Left ventricle myocardium superior (tissue), 1 donor: ENCODE measurements at regions not wholly inside any gene's neighbourhood (a gene's known extent, or its start where the extent isn't known, plus 50 kb on each side); places are given as distances from the start of the nearest gene placed in this dataset.
"Not testable (repeated sequence)": the region's sequence is repeated elsewhere in the genome, so short reads cannot be mapped to it uniquely, and the experiment has no call there.

ENCODE experiments used
- ATAC-seq: fragments of 200-7000 bp; cut with Tn5 transposase; one replicate; pipeline ENCODE4 v1.9.1; 2020; ENCODE audit warnings: mild to moderate bottlenecking, moderate library complexity
- DNase-seq: peaks from one replicate; pipeline ENCODE4 v3.0.0-alpha.2; 2020
- intact Hi-C: fragments of 100-400 bp; cut with micrococcal nuclease; formaldehyde crosslinking; loops from one replicate; pipeline ENCODE4 v1.11.0; 2022
- donor health status: DM: no; HTN: yes; CAD: no; lungs with severe emphysema.

- no peak for ATAC-seq
- no peak for DNase-seq
- intact Hi-C loops: no loop called here
Measured at GRCh38 chr5:72694856-72695255, 121.6 kb upstream of the TNPO1 start.

- ATAC-seq (no peak), DNase-seq (no peak)
- intact Hi-C loops: no loop called here
Measured at GRCh38 chr5:72693546-72694205, 122.8 kb upstream of the TNPO1 start.

- ATAC-seq (no peak), DNase-seq (no peak)
- intact Hi-C loops: no loop called here
Measured at GRCh38 chr5:72692651-72693442, 123.6 kb upstream of the TNPO1 start.

- no peak for ATAC-seq
- no peak for DNase-seq
- intact Hi-C loops: no loop called here
Measured at GRCh38 chr5:72692231-72692637, 124.2 kb upstream of the TNPO1 start.

GRCh38 chr5:72691751-72692150 is 124.7 kb upstream of the TNPO1 start:
- intact Hi-C loops: no loop called here
- no peak for ATAC-seq

GRCh38 chr5:72688916-72689315 is 127.5 kb upstream of the TNPO1 start:
- ATAC-seq (no peak), DNase-seq (no peak)
- intact Hi-C loops: no loop called here

More at GRCh38 chr5:72691751-72692150, 124.7 kb upstream of the TNPO1 start:
- no peak for DNase-seq

- ATAC-seq (no peak), DNase-seq (no peak)
- intact Hi-C loops: no loop called here
Measured at GRCh38 chr5:72687288-72687687, 129.2 kb upstream of the TNPO1 start.

- intact Hi-C loops: no loop called here
Measured at GRCh38 chr5:72682561-72682960, 133.9 kb upstream of the TNPO1 start.

GRCh38 chr5:72681781-72682180 is 134.7 kb upstream of the TNPO1 start:
- DNase-seq: no peak
- no peak for ATAC-seq
- intact Hi-C loops: no loop called here

More at GRCh38 chr5:72682561-72682960, 133.9 kb upstream of the TNPO1 start:
- ATAC-seq (no peak), DNase-seq (no peak)

GRCh38 chr5:72677447-72677846 is 139.0 kb upstream of the TNPO1 start:
- intact Hi-C loops: no loop called here
- ATAC-seq: no peak
- DNase-seq: no peak

- DNase-seq, ATAC-seq, intact Hi-C loops: not testable (repeated sequence)
Measured at GRCh38 chr5:72676831-72677230, 139.6 kb upstream of the TNPO1 start.

GRCh38 chr5:72673623-72674022 is 142.8 kb upstream of the TNPO1 start:
- DNase-seq (no peak), ATAC-seq (no peak)
- intact Hi-C loops: no loop called here

- intact Hi-C loops: no loop called here
- ATAC-seq (no peak), DNase-seq (no peak)
Measured at GRCh38 chr5:72673180-72673579, 143.3 kb upstream of the TNPO1 start.

- DNase-seq (no peak), ATAC-seq (no peak)
- intact Hi-C loops: no loop called here
Measured at GRCh38 chr5:72667708-72668107, 148.8 kb upstream of the TNPO1 start.

- intact Hi-C loops: no loop called here
- ATAC-seq: no peak
- DNase-seq: no peak
Measured at GRCh38 chr5:72662936-72663335, 153.5 kb upstream of the TNPO1 start.

GRCh38 chr5:72662305-72662704 is 154.2 kb upstream of the TNPO1 start:
- DNase-seq: no peak
- ATAC-seq: no peak
- intact Hi-C loops: no loop called here

GRCh38 chr5:72661405-72661804 is 154.2 kb upstream of the ZNF366 start:
- intact Hi-C loops: no loop called here
- ATAC-seq (no peak), DNase-seq (no peak)

- intact Hi-C loops: no loop called here
- DNase-seq (no peak), ATAC-seq (no peak)
Measured at GRCh38 chr5:72659726-72660125, 152.5 kb upstream of the ZNF366 start.

- intact Hi-C loops: no loop called here
- DNase-seq (no peak), ATAC-seq (no peak)
Measured at GRCh38 chr5:72658761-72659540, 151.7 kb upstream of the ZNF366 start.

GRCh38 chr5:72658161-72658560 is 151.0 kb upstream of the ZNF366 start:
- DNase-seq (no peak), ATAC-seq (no peak)
- intact Hi-C loops: no loop called here
